ENCODE measurements at regions not wholly inside any gene's neighbourhood (a gene's known extent, or its start where the extent isn't known, plus 50 kb on each side); places are given as distances from the start of the nearest gene placed in this dataset.

DNA sequence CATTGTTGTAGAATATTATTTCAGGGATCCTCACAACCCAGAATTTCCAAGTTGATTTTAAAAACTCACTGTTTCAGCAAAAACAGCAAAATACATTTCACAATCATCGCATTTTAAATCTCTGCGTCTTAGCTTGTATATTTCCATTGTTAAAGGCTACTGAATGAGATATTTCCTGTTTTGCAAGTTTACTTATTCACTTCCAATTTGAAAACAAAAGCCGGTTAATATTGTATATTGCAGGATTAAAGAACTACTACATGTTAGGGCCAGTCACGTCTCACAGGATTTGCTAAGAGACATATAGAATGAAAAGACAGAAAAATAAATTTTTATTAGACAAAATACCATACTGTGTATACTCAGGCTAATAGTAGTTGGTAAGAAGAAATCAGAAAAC lies 395.9 kb upstream of the CDH9 start:
- no peaks in the 10 kb centered on the region for H3K27me3 ChIP-seq (ENCODE audit: insufficient read depth, low read length)
- WGBS (ENCODE audit: extremely low coverage, insufficient coverage, insufficient read length) = no CpG with 5 or more reads among the region's 4 CpGs

DNA sequence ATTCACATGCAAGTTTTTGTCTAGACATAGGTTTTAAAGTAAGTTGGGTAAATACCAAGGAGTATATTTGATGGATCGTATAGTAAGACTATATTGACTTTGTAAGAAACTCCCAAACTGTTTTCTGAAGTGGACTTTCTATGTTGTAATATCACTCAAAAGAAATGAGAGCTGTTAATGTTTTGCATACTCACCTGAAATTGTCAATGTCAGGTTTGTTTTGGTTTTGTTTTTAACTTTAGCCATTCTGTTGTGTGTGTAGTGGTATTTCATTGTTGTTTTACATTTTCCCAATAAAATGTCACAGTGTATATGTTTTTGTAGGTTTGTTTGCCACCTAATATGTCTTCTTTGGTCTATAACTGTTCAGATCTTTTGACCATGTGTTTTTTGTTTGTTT lies 375.7 kb upstream of the CDH9 start:
- Histone ChIP-seq H3K14ac (ENCODE audit: low read length) (no peak overlapping the region), H3K27me3 (ENCODE audit: insufficient read depth, low read length) (no peaks in the 10 kb centered on the region), H2AFZ (ENCODE audit: insufficient read depth, low read length, poor library complexity) (no peak overlapping the region), H4K8ac (ENCODE audit: low read depth, low read length) (no peak overlapping the region), H2BK5ac (ENCODE audit: low read depth, low read length, poor library complexity) (no peak overlapping the region), H3K18ac (ENCODE audit: low read length) (no peak overlapping the region), H2BK120ac (ENCODE audit: insufficient read depth, low read length, poor library complexity) (no peak overlapping the region), H3K79me1 (ENCODE audit: low read length) (no peaks in the 10 kb centered on the region), H3K4ac (ENCODE audit: low read depth, low read length) (no peak overlapping the region), H3K23ac (ENCODE audit: low read length) (no peak overlapping the region), H3K79me2 (ENCODE audit: control insufficient read depth, insufficient read depth, low read length, poor library complexity) (no peaks in the 10 kb centered on the region), H2BK12ac (ENCODE audit: low read length) (no peak overlapping the region), H3K4me3 (ENCODE audit: low read depth, low read length) (no peak overlapping the region), H3K4me1 (ENCODE audit: control insufficient read depth in 1 of 2, insufficient read depth in 2 of 2, low read length in 2 of 2) (no peaks in the 10 kb centered on the region), H2AK5ac (ENCODE audit: low read length) (no peak overlapping the region), H3K36me3 (ENCODE audit: control insufficient read depth in 1 of 2, insufficient read depth in 2 of 2, low read length in 2 of 2) (no peaks in the 10 kb centered on the region), H3K4me2 (ENCODE audit: low read length) (no peak overlapping the region), H3K9me3 (ENCODE audit: insufficient read depth, low read depth, low read length) (no peaks in the 10 kb centered on the region), H3K9ac (ENCODE audit: low read length) (no peak overlapping the region), H4K91ac (ENCODE audit: low read depth, low read length) (no peak overlapping the region), H3K27ac (ENCODE audit: low read depth, low read length) (no peak overlapping the region), H4K12ac (ENCODE audit: low read depth, low read length) (no peak overlapping the region)
- no peak for DNase-seq
- WGBS (ENCODE audit: extremely low coverage, insufficient coverage, insufficient read length) = no CpG with 5 or more reads among the region's 1 CpG

More for the DNA sequence above, 395.9 kb upstream of the CDH9 start:
- Histone ChIP-seq H3K36me3 (ENCODE audit: control insufficient read depth in 1 of 2, insufficient read depth in 2 of 2, low read length in 2 of 2) (no peaks in the 10 kb centered on the region), H3K4me2 (ENCODE audit: low read length) (no peak overlapping the region), H3K9ac (ENCODE audit: low read length) (no peak overlapping the region), H3K18ac (ENCODE audit: low read length) (no peak overlapping the region), H3K79me1 (ENCODE audit: low read length) (no peaks in the 10 kb centered on the region), H2BK120ac (ENCODE audit: insufficient read depth, low read length, poor library complexity) (no peak overlapping the region), H2BK12ac (ENCODE audit: low read length) (no peak overlapping the region), H4K8ac (ENCODE audit: low read depth, low read length) (no peak overlapping the region), H3K4ac (ENCODE audit: low read depth, low read length) (no peak overlapping the region), H4K12ac (ENCODE audit: low read depth, low read length) (no peak overlapping the region), H3K23ac (ENCODE audit: low read length) (no peak overlapping the region), H3K14ac (ENCODE audit: low read length) (no peak overlapping the region), H4K91ac (ENCODE audit: low read depth, low read length) (no peak overlapping the region), H3K4me1 (ENCODE audit: control insufficient read depth in 1 of 2, insufficient read depth in 2 of 2, low read length in 2 of 2) (no peaks in the 10 kb centered on the region), H2BK5ac (ENCODE audit: low read depth, low read length, poor library complexity) (no peak overlapping the region), H3K9me3 (ENCODE audit: insufficient read depth, low read depth, low read length) (no peaks in the 10 kb centered on the region), H2AFZ (ENCODE audit: insufficient read depth, low read length, poor library complexity) (no peak overlapping the region), H2AK5ac (ENCODE audit: low read length) (no peak overlapping the region), H3K27ac (ENCODE audit: low read depth, low read length) (no peak overlapping the region), H3K4me3 (ENCODE audit: low read depth, low read length) (no peak overlapping the region), H3K79me2 (ENCODE audit: control insufficient read depth, insufficient read depth, low read length, poor library complexity) (no peaks in the 10 kb centered on the region)
- no peak for DNase-seq

DNA sequence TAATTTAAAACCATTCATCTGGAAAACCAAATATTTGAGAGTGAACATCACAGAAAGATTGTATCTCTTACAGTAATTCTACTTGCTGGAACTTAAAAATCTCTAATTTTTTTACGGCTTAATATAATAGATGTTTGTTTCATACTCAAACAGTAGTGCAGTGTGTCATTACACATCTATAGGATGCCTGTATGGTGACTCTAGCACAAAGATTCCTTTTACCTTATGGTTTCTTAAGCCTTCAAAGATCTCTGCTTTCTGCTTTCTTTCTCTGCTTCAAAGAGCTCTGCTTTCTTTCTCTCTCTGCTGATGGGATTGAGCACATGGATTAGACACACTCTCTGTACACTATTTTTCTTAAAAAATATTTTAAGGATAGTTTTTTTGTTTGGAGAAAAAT lies 374.0 kb upstream of the CDH9 start:
- Histone ChIP-seq H3K9ac (ENCODE audit: low read length) (no peak overlapping the region), H4K12ac (ENCODE audit: low read depth, low read length) (no peak overlapping the region), H3K36me3 (ENCODE audit: control insufficient read depth in 1 of 2, insufficient read depth in 2 of 2, low read length in 2 of 2) (no peaks in the 10 kb centered on the region), H3K9me3 (ENCODE audit: insufficient read depth, low read depth, low read length) (no peaks in the 10 kb centered on the region), H3K18ac (ENCODE audit: low read length) (no peak overlapping the region), H2AK5ac (ENCODE audit: low read length) (no peak overlapping the region), H3K4me3 (ENCODE audit: low read depth, low read length) (no peak overlapping the region), H2BK12ac (ENCODE audit: low read length) (no peak overlapping the region), H2BK120ac (ENCODE audit: insufficient read depth, low read length, poor library complexity) (no peak overlapping the region), H3K79me1 (ENCODE audit: low read length) (no peaks in the 10 kb centered on the region), H3K79me2 (ENCODE audit: control insufficient read depth, insufficient read depth, low read length, poor library complexity) (no peaks in the 10 kb centered on the region), H3K27me3 (ENCODE audit: insufficient read depth, low read length) (no peaks in the 10 kb centered on the region), H3K27ac (ENCODE audit: low read depth, low read length) (no peak overlapping the region), H3K4ac (ENCODE audit: low read depth, low read length) (no peak overlapping the region), H3K4me1 (ENCODE audit: control insufficient read depth in 1 of 2, insufficient read depth in 2 of 2, low read length in 2 of 2) (no peaks in the 10 kb centered on the region), H3K14ac (ENCODE audit: low read length) (no peak overlapping the region), H4K8ac (ENCODE audit: low read depth, low read length) (no peak overlapping the region), H2AFZ (ENCODE audit: insufficient read depth, low read length, poor library complexity) (no peak overlapping the region), H3K23ac (ENCODE audit: low read length) (no peak overlapping the region), H2BK5ac (ENCODE audit: low read depth, low read length, poor library complexity) (no peak overlapping the region), H3K4me2 (ENCODE audit: low read length) (no peak overlapping the region), H4K91ac (ENCODE audit: low read depth, low read length) (no peak overlapping the region)
- no CpG with 5 or more reads among the region's 1 CpG for WGBS (ENCODE audit: extremely low coverage, insufficient coverage, insufficient read length)
- no peak for DNase-seq

DNA sequence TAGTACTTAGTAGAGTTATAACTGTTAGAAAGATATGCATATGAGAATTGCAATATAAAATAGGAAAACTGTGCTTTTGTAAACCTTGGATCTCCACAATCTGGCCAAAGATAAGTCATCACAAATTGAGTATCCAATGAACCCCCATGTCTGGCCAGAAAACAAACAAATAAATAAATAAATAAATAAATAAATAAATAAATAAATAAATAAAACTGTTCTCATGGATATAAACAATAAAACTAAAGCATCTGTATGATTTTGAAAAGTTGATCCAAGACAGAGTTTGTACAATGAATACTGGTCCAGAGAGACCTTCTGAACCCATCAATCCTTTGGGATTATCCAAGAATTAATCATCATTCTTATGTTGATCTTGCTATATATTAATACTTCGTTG lies 367.6 kb upstream of the CDH9 start:
- H3K23ac ChIP-seq (ENCODE audit: low read length) = no peak overlapping the region
- no peak overlapping the region for H3K9ac ChIP-seq (ENCODE audit: low read length)
- no CpG with 5 or more reads among the region's 1 CpG for WGBS (ENCODE audit: extremely low coverage, insufficient coverage, insufficient read length)
- no peak overlapping the region for H4K12ac ChIP-seq (ENCODE audit: low read depth, low read length)
- H4K8ac ChIP-seq (ENCODE audit: low read depth, low read length) = no peak overlapping the region
- H4K91ac ChIP-seq (ENCODE audit: low read depth, low read length) = no peak overlapping the region
- no peaks in the 10 kb centered on the region for H3K4me1 ChIP-seq (ENCODE audit: control insufficient read depth in 1 of 2, insufficient read depth in 2 of 2, low read length in 2 of 2)
- no peak overlapping the region for H3K4me2 ChIP-seq (ENCODE audit: low read length)
- no peak overlapping the region for H2AK5ac ChIP-seq (ENCODE audit: low read length)
- no peaks in the 10 kb centered on the region for H3K27me3 ChIP-seq (ENCODE audit: insufficient read depth, low read length)
- H3K14ac ChIP-seq (ENCODE audit: low read length) = no peak overlapping the region
- H2BK120ac ChIP-seq (ENCODE audit: insufficient read depth, low read length, poor library complexity) = no peak overlapping the region
- H3K27ac ChIP-seq (ENCODE audit: low read depth, low read length) = no peak overlapping the region
- DNase-seq = no peak
- no peak overlapping the region for H2AFZ ChIP-seq (ENCODE audit: insufficient read depth, low read length, poor library complexity)
- no peaks in the 10 kb centered on the region for H3K79me2 ChIP-seq (ENCODE audit: control insufficient read depth, insufficient read depth, low read length, poor library complexity)
- no peak overlapping the region for H2BK5ac ChIP-seq (ENCODE audit: low read depth, low read length, poor library complexity)
- H3K9me3 ChIP-seq (ENCODE audit: insufficient read depth, low read depth, low read length) = no peaks in the 10 kb centered on the region
- H3K18ac ChIP-seq (ENCODE audit: low read length) = no peak overlapping the region
- H3K36me3 ChIP-seq (ENCODE audit: control insufficient read depth in 1 of 2, insufficient read depth in 2 of 2, low read length in 2 of 2) = no peaks in the 10 kb centered on the region
- no peak overlapping the region for H2BK12ac ChIP-seq (ENCODE audit: low read length)
- H3K4ac ChIP-seq (ENCODE audit: low read depth, low read length) = no peak overlapping the region
- H3K79me1 ChIP-seq (ENCODE audit: low read length) = no peaks in the 10 kb centered on the region
- H3K4me3 ChIP-seq (ENCODE audit: low read depth, low read length) = no peak overlapping the region
